BE2C (cell line): ENCODE measurements at regions not wholly inside any gene's neighbourhood (a gene's known extent, or its start where the extent isn't known, plus 50 kb on each side); places are given as distances from the start of the nearest gene placed in this dataset.

Experiments used
- DNase-seq: peaks from one replicate; pipeline ENCODE4 v3.0.0-alpha.2; 2020
- H3K27me3 ChIP-seq: fragments of 250-450 bp; sonication (Bioruptor Pico); 2 replicates; pipeline ENCODE4 v1.5.1; 2020; ENCODE audit warnings: mild to moderate bottlenecking
- H3K36me3 ChIP-seq: fragments of 250-450 bp; sonication (Bioruptor Pico); 2 replicates; pipeline ENCODE4 v1.5.1; 2020; ENCODE audit warnings: mild to moderate bottlenecking
- H3K4me1 ChIP-seq: fragments of 250-450 bp; sonication (Bioruptor Pico); 2 replicates; pipeline ENCODE4 v1.5.1; 2020
- H3K4me3 ChIP-seq: 2 replicates; pipeline ENCODE4 v1.5.1; 2011; ENCODE audit warnings: low read depth, low read length
- H3K9me3 ChIP-seq: fragments of 250-450 bp; sonication (Bioruptor Pico); 2 replicates; pipeline ENCODE4 v1.5.1; 2020
- CTCF ChIP-seq: IDR thresholded peaks from 2 replicates; pipeline ENCODE4 v1.5.1; 2012; ENCODE audit warnings: mild to moderate bottlenecking, low read depth, low read length

GRCh38 chr7:98514211-98515031 is 102.7 kb upstream of the NPTX2 start:
- no peak overlapping the region for H3K4me3 ChIP-seq
- no peaks in the 10 kb centered on the region for H3K4me1 ChIP-seq
- no peak for DNase-seq
- H3K9me3 ChIP-seq = no peaks in the 10 kb centered on the region; the same call in 1 of the 2 replicates
- no peak for TF ChIP-seq CTCF
- H3K27me3 ChIP-seq = no peaks in the 10 kb centered on the region
- no peaks in the 10 kb centered on the region for H3K36me3 ChIP-seq

- DNase-seq = no peak
- no peak overlapping the region for H3K4me3 ChIP-seq
- H3K27me3 ChIP-seq = no peaks in the 10 kb centered on the region
- no peak for TF ChIP-seq CTCF
- H3K36me3 ChIP-seq = no peaks in the 10 kb centered on the region
- H3K4me1 ChIP-seq = no peaks in the 10 kb centered on the region
- H3K9me3 ChIP-seq = no peaks in the 10 kb centered on the region; the same call in 1 of the 2 replicates
Measured at GRCh38 chr7:98511175-98511574, 105.9 kb upstream of the NPTX2 start.

DNA sequence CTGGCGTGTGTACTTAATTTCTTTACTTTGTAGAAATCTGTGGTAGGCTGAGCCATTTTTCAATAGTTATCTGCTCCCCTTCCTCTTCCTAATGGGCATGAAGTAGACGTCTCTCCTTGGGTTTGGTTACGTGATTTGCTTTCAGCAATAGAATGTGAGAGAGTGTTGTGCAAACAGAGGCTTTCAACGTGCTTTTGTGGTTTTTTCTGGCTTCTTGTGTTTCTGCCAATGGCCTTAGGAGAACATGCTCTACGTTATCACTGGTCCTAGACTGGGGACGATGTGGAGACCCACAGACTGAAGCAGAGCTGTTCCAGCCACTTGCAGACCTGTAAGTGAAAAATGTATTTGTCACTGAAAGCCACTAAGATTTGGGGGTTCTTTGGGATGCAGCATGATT is 107.2 kb upstream of the NPTX2 start:
- H3K27me3 ChIP-seq = no peaks in the 10 kb centered on the region
- no peaks in the 10 kb centered on the region; the same call in 1 of the 2 replicates for H3K9me3 ChIP-seq
- H3K36me3 ChIP-seq = no peaks in the 10 kb centered on the region
- TF ChIP-seq CTCF = no peak
- H3K4me3 ChIP-seq = no peak overlapping the region
- DNase-seq = no peak
- H3K4me1 ChIP-seq = no peaks in the 10 kb centered on the region

GRCh38 chr7:98506471-98506870 is 105.6 kb upstream of the BAIAP2L1 start:
- H3K9me3 ChIP-seq = no peaks in the 10 kb centered on the region; the same call in 1 of the 2 replicates
- no peaks in the 10 kb centered on the region for H3K4me1 ChIP-seq
- no peak overlapping the region for H3K4me3 ChIP-seq
- no peaks in the 10 kb centered on the region for H3K27me3 ChIP-seq
- DNase-seq = no peak
- no peaks in the 10 kb centered on the region for H3K36me3 ChIP-seq
- no peak for TF ChIP-seq CTCF

- H3K4me1 ChIP-seq = no peaks in the 10 kb centered on the region
- TF ChIP-seq CTCF = no peak
- no peaks in the 10 kb centered on the region for H3K27me3 ChIP-seq
- no peaks in the 10 kb centered on the region; the same call in none of the 2 replicates for H3K9me3 ChIP-seq
- no peaks in the 10 kb centered on the region for H3K36me3 ChIP-seq
- no peak for DNase-seq
- no peak overlapping the region for H3K4me3 ChIP-seq
Measured at GRCh38 chr7:98500764-98501163, 99.9 kb upstream of the BAIAP2L1 start.

DNA sequence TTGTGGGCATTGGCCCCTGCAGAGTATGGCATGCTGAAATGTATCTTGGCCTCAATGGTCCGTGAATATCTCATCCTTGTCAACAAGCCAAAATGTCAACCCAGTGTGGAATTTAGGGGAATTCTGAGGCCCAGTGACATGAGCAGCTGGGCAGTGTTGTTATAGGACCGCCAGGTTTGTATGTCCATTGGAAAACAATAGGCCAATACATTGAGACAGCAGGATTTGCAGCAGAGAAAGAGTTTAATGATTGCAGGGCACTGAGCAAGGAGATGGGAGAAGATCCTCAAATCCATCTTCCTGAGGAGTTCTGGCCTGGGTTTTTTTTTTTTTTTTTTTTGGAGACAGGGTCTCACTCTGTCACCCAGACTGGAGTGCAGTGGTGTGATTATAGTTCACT is 95.7 kb upstream of the BAIAP2L1 start:
- no peak overlapping the region for H3K4me3 ChIP-seq
- no peaks in the 10 kb centered on the region for H3K36me3 ChIP-seq
- no peaks in the 10 kb centered on the region; the same call in none of the 2 replicates for H3K9me3 ChIP-seq
- H3K4me1 ChIP-seq = no peaks in the 10 kb centered on the region
- H3K27me3 ChIP-seq = no peaks in the 10 kb centered on the region
- TF ChIP-seq CTCF = no peak
- no peak for DNase-seq
